ENCODE measurements at regions not wholly inside any gene's neighbourhood (a gene's known extent, or its start where the extent isn't known, plus 50 kb on each side); places are given as distances from the start of the nearest gene placed in this dataset.

DNA sequence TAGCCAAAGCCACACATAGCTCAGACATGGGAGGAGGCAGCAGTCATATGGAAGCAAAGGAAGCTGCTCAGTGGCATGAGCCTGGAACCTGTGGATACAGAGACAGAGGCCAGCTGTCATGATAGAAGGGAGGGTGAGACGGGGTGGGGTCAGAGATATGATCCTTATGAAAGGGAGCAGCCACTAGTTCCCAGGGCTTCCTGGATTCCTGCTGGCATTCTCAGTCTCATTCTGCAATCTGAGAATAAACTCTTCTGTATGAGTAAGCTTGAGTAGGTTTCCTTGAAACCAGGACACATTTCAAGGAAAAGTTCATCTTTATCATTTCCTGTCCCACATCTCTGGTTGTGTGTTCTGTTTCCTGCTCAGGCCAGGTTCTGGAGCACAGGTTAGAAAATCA lies 220.2 kb upstream of the SNX19 start:
- TF ChIP-seq, protein P1, sequence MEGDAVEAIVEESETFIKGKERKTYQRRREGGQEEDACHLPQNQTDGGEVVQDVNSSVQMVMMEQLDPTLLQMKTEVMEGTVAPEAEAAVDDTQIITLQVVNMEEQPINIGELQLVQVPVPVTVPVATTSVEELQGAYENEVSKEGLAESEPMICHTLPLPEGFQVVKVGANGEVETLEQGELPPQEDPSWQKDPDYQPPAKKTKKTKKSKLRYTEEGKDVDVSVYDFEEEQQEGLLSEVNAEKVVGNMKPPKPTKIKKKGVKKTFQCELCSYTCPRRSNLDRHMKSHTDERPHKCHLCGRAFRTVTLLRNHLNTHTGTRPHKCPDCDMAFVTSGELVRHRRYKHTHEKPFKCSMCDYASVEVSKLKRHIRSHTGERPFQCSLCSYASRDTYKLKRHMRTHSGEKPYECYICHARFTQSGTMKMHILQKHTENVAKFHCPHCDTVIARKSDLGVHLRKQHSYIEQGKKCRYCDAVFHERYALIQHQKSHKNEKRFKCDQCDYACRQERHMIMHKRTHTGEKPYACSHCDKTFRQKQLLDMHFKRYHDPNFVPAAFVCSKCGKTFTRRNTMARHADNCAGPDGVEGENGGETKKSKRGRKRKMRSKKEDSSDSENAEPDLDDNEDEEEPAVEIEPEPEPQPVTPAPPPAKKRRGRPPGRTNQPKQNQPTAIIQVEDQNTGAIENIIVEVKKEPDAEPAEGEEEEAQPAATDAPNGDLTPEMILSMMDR (IDR thresholded peaks at IDR 0.05) = no peak
- TF ChIP-seq POLR2AphosphoS5 (IDR thresholded peaks at IDR 0.05; ENCODE audit: low read depth, low read length) = no peak
- TF ChIP-seq, protein P2, sequence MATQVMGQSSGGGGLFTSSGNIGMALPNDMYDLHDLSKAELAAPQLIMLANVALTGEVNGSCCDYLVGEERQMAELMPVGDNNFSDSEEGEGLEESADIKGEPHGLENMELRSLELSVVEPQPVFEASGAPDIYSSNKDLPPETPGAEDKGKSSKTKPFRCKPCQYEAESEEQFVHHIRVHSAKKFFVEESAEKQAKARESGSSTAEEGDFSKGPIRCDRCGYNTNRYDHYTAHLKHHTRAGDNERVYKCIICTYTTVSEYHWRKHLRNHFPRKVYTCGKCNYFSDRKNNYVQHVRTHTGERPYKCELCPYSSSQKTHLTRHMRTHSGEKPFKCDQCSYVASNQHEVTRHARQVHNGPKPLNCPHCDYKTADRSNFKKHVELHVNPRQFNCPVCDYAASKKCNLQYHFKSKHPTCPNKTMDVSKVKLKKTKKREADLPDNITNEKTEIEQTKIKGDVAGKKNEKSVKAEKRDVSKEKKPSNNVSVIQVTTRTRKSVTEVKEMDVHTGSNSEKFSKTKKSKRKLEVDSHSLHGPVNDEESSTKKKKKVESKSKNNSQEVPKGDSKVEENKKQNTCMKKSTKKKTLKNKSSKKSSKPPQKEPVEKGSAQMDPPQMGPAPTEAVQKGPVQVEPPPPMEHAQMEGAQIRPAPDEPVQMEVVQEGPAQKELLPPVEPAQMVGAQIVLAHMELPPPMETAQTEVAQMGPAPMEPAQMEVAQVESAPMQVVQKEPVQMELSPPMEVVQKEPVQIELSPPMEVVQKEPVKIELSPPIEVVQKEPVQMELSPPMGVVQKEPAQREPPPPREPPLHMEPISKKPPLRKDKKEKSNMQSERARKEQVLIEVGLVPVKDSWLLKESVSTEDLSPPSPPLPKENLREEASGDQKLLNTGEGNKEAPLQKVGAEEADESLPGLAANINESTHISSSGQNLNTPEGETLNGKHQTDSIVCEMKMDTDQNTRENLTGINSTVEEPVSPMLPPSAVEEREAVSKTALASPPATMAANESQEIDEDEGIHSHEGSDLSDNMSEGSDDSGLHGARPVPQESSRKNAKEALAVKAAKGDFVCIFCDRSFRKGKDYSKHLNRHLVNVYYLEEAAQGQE (IDR thresholded peaks at IDR 0.05; ENCODE audit: insufficient read depth in 1 of 2, low read depth in 2 of 2, low read length in 1 of 2) = no peak
- no peak for TF ChIP-seq SIN3A (IDR thresholded peaks at IDR 0.05; ENCODE audit: borderline replicate concordance, insufficient read depth, low read depth, low read length)
